ENCODE measurements at regions not wholly inside any gene's neighbourhood (a gene's known extent, or its start where the extent isn't known, plus 50 kb on each side); places are given as distances from the start of the nearest gene placed in this dataset.

DNA sequence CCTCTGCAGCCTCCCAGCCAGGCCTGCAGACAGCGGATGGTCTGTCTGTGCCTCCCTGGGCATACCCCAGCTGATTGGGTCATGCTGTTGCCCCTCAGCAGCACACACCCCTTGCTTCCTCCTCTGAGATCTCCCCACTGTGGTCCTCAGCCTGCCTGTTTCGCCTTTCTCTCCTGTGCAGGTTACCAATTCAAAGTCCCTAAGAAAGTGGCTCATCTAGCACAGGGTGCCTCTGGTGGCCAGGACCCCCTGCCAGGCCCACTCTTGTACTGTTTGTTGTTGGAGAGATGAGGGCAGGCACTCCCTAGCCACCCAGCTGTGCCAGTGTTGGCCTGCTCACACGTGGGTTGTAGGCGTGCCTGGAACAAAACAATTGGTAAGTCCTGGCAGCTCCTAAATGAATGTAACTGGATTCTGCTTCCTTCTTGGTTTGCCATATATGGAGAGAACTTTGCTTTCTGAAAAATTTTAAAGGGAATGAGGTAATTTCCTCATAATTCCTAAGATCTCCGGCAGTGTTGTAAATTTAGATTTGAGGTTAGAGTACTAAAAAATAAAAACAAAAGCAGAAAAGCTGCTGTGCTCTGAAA lies 213.2 kb upstream of the IL12A start:
- TF ChIP-seq POLR2A (IDR thresholded peaks at IDR 0.05), result no peak
- no peak for TF ChIP-seq CTCF (IDR thresholded peaks at IDR 0.05)
